ENCODE measurements at regions not wholly inside any gene's neighbourhood (a gene's known extent, or its start where the extent isn't known, plus 50 kb on each side); places are given as distances from the start of the nearest gene placed in this dataset.

DNA sequence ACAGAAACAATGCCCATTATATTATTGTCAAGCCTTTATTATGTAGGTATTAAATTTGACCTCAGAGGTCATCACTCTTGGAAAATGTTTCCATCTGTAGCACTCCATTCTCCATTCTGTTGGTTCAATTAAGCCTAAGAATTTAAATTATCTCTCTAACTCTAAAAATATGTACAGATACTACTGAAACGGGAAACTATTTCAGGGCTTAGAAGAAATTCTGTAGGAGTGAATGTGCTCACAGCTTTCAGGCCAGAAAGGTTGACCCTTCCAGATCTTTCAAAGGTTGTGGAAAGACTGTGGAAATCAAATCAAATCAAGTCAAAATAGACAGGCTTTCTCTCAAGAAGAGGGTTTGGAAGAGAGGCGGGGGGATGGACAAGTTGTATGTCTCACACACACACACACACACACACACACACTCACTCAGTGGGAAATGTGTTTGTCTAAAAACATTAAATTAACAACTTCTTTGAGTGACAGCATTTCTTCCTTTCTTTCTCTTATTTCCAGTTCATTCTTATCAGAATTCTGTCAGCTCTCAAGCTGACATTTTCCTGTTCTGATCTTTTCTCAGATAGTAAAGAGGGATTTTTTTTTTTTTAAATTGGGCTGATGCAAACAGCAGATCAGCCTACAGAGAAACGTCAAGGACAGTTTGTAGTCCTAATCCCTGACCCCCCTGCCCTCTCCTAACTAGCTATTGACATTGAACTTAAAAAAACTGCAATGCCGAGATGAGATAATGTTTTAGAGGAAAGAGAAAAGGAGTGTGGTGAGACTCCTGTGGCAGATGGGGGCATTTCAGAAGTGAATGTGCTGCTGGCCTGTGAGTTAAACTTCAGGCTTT is 139.0 kb upstream of the ZFHX3 start:
- TF ChIP-seq, protein P1, sequence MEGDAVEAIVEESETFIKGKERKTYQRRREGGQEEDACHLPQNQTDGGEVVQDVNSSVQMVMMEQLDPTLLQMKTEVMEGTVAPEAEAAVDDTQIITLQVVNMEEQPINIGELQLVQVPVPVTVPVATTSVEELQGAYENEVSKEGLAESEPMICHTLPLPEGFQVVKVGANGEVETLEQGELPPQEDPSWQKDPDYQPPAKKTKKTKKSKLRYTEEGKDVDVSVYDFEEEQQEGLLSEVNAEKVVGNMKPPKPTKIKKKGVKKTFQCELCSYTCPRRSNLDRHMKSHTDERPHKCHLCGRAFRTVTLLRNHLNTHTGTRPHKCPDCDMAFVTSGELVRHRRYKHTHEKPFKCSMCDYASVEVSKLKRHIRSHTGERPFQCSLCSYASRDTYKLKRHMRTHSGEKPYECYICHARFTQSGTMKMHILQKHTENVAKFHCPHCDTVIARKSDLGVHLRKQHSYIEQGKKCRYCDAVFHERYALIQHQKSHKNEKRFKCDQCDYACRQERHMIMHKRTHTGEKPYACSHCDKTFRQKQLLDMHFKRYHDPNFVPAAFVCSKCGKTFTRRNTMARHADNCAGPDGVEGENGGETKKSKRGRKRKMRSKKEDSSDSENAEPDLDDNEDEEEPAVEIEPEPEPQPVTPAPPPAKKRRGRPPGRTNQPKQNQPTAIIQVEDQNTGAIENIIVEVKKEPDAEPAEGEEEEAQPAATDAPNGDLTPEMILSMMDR (conservative IDR thresholded peaks at IDR 0.05 in 1 of 2, IDR thresholded peaks at IDR 0.05 in 1 of 2; ENCODE audit: low read depth in 1 of 2, low read length in 2 of 2) = no peak
- TF ChIP-seq EZH2 (IDR thresholded peaks at IDR 0.05; ENCODE audit: low read length, missing control alignments) = no peak
- Histone ChIP-seq H3K79me2 (ENCODE audit: control insufficient read depth, insufficient read depth, low read length) (no peaks in the 10 kb centered on the region), H3K36me3 (ENCODE audit: control insufficient read depth, insufficient read depth, low read length) (no peaks in the 10 kb centered on the region), H4K20me1 (ENCODE audit: control insufficient read depth, extremely low read depth, insufficient read depth, low read length) (no peaks in the 10 kb centered on the region), H3K9ac (ENCODE audit: insufficient read depth, low read length) (no peak overlapping the region), H3K4me1 (ENCODE audit: control insufficient read depth, extremely low read depth, insufficient read depth, low read length) (no peaks in the 10 kb centered on the region), H3K4me3 (replicated peaks in 1 of 4; ENCODE audit: control extremely low read depth in 1 of 4, insufficient read depth in 1 of 4, low read depth in 3 of 4, low read length in 4 of 4) (no peak overlapping the region), H3K27ac (ENCODE audit: insufficient read depth, low read length) (no peak overlapping the region), H3K27me3 (ENCODE audit: control insufficient read depth, insufficient read depth, low read length) (no peaks in the 10 kb centered on the region), H3K4me2 (ENCODE audit: extremely low read depth, insufficient read depth, low read length) (no peak overlapping the region), H3K9me3 (ENCODE audit: control insufficient read depth, insufficient read depth, low read depth, low read length) (no peaks in the 10 kb centered on the region), H2AFZ (ENCODE audit: low read length) (no peak overlapping the region)
- no peak for DNase-seq (ENCODE audit: low read depth in 2 of 2)

DNA sequence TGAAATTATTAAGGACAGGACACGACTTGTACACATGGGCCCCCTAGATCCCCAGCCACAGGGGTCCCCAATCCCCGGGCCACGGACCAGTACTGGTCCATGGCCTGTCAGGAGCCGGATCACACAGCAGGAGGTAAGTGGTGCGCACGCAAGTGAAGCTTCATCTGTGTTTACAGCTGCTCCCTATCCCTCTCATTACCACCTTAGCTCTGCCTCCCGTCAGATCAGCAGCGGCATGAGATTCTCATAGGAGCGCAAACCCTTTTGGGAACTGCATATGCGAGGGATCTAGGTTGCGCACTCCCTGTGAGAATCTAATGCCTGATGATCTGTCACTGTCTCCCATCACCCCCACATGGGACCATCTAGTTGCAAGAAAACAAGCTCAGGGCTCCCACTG is 137.8 kb upstream of the ZFHX3 start:
- Histone ChIP-seq H3K4me2 (ENCODE audit: extremely low read depth, insufficient read depth, low read length) (no peak overlapping the region), H2AFZ (ENCODE audit: low read length) (no peak overlapping the region), H3K4me3 (replicated peaks in 1 of 4; ENCODE audit: control extremely low read depth in 1 of 4, insufficient read depth in 1 of 4, low read depth in 3 of 4, low read length in 4 of 4) (no peak overlapping the region), H3K79me2 (ENCODE audit: control insufficient read depth, insufficient read depth, low read length) (no peaks in the 10 kb centered on the region), H3K36me3 (ENCODE audit: control insufficient read depth, insufficient read depth, low read length) (no peaks in the 10 kb centered on the region), H3K4me1 (ENCODE audit: control insufficient read depth, extremely low read depth, insufficient read depth, low read length) (no peaks in the 10 kb centered on the region), H4K20me1 (ENCODE audit: control insufficient read depth, extremely low read depth, insufficient read depth, low read length) (no peaks in the 10 kb centered on the region), H3K9ac (ENCODE audit: insufficient read depth, low read length) (no peak overlapping the region), H3K9me3 (ENCODE audit: control insufficient read depth, insufficient read depth, low read depth, low read length) (no peaks in the 10 kb centered on the region), H3K27me3 (ENCODE audit: control insufficient read depth, insufficient read depth, low read length) (no peaks in the 10 kb centered on the region), H3K27ac (ENCODE audit: insufficient read depth, low read length) (no peak overlapping the region)
- TF ChIP-seq, protein P1 (conservative IDR thresholded peaks at IDR 0.05 in 1 of 2, IDR thresholded peaks at IDR 0.05 in 1 of 2; ENCODE audit: low read depth in 1 of 2, low read length in 2 of 2) = no peak
- TF ChIP-seq EZH2 (IDR thresholded peaks at IDR 0.05; ENCODE audit: low read length, missing control alignments) = no peak
- no peak for DNase-seq (ENCODE audit: low read depth in 2 of 2)

DNA sequence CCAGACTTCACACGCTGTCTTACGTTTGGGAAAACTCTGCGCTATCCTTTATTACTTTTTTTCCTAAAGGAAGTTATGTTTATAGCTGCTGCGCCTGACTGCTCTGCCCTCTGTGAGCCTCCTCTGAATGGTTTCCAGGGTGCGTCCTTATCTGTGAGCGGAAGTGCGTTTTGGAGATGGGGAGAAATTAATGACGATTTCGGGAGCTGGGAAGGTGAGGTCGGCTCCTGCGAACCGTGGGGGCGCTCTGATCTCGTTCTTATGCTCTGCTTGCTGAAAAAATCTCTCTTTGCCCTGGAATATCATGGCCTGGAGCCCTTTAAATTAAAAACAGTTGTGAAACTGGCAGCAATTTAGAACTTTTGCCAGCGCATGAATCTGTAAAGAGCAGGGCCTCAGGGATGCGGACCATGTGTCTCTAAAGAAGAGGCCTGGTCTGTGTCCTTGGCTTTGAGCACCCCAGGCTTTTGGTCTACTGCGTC is 135.7 kb upstream of the ZFHX3 start:
- Histone ChIP-seq H3K4me2 (ENCODE audit: extremely low read depth, insufficient read depth, low read length) (peak overlapping the region; percentile 5), H3K36me3 (ENCODE audit: control insufficient read depth, insufficient read depth, low read length) (no peaks in the 10 kb centered on the region), H2AFZ (ENCODE audit: low read length) (peak overlapping the region; percentile 31), H3K27me3 (ENCODE audit: control insufficient read depth, insufficient read depth, low read length) (no peaks in the 10 kb centered on the region), H4K20me1 (ENCODE audit: control insufficient read depth, extremely low read depth, insufficient read depth, low read length) (no peaks in the 10 kb centered on the region), H3K4me1 (ENCODE audit: control insufficient read depth, extremely low read depth, insufficient read depth, low read length) (peaks cover 3% of the 10 kb centered on the region), H3K9ac (ENCODE audit: insufficient read depth, low read length) (no peak overlapping the region), H3K9me3 (ENCODE audit: control insufficient read depth, insufficient read depth, low read depth, low read length) (no peaks in the 10 kb centered on the region), H3K27ac (ENCODE audit: insufficient read depth, low read length) (no peak overlapping the region), H3K79me2 (ENCODE audit: control insufficient read depth, insufficient read depth, low read length) (no peaks in the 10 kb centered on the region), H3K4me3 (replicated peaks in 1 of 4; ENCODE audit: control extremely low read depth in 1 of 4, insufficient read depth in 1 of 4, low read depth in 3 of 4, low read length in 4 of 4) (no peak overlapping the region)
- TF ChIP-seq, protein P1 (conservative IDR thresholded peaks at IDR 0.05 in 1 of 2, IDR thresholded peaks at IDR 0.05 in 1 of 2; ENCODE audit: low read depth in 1 of 2, low read length in 2 of 2) = peak; percentile 18 to 19
- TF ChIP-seq EZH2 (IDR thresholded peaks at IDR 0.05; ENCODE audit: low read length, missing control alignments) = no peak
- DNase-seq (ENCODE audit: low read depth in 2 of 2) = peak in 1 of 2 donors; percentile 56

Data from fibroblast of lung (primary cell).